Astrocyte of the cerebellum (primary cell): ENCODE measurements at regions not wholly inside any gene's neighbourhood (a gene's known extent, or its start where the extent isn't known, plus 50 kb on each side); places are given as distances from the start of the nearest gene placed in this dataset.
A peak's percentile ranks its signal among the peaks of the same experiment; 100 is the strongest.

Experiments used
- DNase-seq: peaks from one replicate; pipeline ENCODE4 v3.0.0-alpha.2; 2011; ENCODE audit warnings: low read depth
- H3K4me3 ChIP-seq: 2 replicates; pipeline ENCODE4 v1.5.1; 2011; ENCODE audit warnings: mild to moderate bottlenecking, low read depth, low read length, moderate library complexity
- in situ Hi-C: cut with HindIII; loops from 2 replicates; pipeline ENCODE4 v1.10.0; 2017; ENCODE audit warnings: low sequenced_read_pairs
- TF ChIP-seq, protein P1 (sequence below): IDR thresholded peaks from 2 replicates; pipeline ENCODE4 v1.5.1; 2012; ENCODE audit warnings: low read length, low read depth, moderate library complexity, mild to moderate bottlenecking; ENCODE audit errors: missing control alignments

GRCh38 chr17:33777674-33778073, 477.4 kb upstream of the CCL2 start:
- DNase-seq, result no peak
- in situ Hi-C loops, result no loop called here
- TF ChIP-seq, protein P1, sequence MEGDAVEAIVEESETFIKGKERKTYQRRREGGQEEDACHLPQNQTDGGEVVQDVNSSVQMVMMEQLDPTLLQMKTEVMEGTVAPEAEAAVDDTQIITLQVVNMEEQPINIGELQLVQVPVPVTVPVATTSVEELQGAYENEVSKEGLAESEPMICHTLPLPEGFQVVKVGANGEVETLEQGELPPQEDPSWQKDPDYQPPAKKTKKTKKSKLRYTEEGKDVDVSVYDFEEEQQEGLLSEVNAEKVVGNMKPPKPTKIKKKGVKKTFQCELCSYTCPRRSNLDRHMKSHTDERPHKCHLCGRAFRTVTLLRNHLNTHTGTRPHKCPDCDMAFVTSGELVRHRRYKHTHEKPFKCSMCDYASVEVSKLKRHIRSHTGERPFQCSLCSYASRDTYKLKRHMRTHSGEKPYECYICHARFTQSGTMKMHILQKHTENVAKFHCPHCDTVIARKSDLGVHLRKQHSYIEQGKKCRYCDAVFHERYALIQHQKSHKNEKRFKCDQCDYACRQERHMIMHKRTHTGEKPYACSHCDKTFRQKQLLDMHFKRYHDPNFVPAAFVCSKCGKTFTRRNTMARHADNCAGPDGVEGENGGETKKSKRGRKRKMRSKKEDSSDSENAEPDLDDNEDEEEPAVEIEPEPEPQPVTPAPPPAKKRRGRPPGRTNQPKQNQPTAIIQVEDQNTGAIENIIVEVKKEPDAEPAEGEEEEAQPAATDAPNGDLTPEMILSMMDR, result no peak
- no peak overlapping the region for H3K4me3 ChIP-seq

DNA sequence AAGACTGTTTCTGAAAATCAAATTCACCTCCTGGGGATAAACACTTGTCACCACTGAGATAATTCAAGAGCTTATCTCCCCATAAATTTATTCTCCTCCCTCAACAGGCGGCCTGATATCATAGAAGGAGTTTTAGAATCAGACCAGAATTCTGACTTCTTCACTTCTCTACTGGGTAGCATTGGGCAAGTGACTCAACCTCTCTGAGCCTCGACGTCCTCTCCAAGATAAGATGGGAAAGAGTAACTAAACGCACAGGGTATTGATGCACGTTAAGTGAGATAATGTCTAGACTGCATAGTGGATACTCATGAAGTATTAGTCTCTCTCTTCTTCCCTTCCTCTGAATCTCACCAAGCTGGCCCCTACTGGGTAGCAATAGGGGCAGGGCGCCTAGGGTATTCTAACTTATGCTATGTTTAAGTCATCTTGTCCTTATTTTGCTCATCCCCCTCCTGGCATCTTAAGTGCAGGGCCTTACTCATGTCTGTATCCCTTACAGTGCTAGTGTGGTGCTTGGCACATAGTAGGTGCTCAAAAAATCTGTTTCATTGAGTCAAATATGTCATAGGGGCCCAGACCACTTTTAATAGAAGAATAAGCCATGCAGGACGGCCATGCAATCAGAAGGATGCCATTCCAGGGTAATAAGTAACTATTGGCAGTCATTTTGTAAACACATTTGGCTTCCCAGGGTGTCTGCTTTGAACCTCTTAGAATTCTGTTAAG, 476.4 kb upstream of the CCL2 start:
- H3K4me3 ChIP-seq, result no peak overlapping the region
- TF ChIP-seq, protein P1, result no peak
- in situ Hi-C loops, result no loop called here
- DNase-seq, result no peak

DNA sequence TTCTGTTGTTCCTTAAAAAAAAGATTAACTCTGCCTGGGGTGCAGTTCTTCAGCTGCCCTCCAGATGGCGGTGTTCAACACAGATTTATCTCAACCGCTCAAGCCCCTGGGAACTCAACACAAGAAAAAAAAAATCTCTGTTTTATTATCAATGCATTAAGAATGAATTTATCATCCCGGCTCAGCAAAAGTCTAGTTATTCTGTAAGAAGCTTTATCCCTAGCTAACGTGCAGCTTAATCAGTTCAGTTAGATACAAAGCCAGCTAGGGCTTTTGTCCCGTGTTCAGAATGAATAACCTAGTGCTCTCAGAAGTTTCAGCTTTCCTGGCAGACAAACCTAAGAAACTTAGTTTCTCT, 475.9 kb upstream of the CCL2 start:
- in situ Hi-C loops, result no loop called here
- peak; percentile 57 for DNase-seq
- TF ChIP-seq, protein P1, result peak; percentile 96
- H3K4me3 ChIP-seq, result no peak overlapping the region

DNA sequence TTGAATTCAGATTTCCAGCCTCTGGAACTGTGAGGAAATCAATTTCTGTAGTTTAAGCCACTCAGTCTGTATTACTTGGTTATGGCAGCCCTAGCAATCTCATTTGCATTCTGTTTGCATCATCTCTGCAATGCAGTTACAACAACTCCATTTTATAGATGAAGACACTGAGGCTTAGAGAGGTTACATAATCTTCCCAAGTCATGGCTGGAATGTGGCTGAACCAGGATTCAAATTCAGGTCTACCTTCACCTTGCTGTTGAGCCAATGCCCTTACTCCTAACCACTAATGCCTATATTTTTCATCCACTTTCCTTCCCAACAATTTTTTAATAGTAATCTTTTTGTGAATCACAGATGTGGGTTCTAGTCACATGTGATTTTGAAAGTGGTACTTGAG, 469.8 kb upstream of the CCL2 start:
- in situ Hi-C loops, result no loop called here
- H3K4me3 ChIP-seq, result no peak overlapping the region
- DNase-seq, result no peak
- TF ChIP-seq, protein P1, result no peak

GRCh38 chr17:33786478-33786877, 468.6 kb upstream of the CCL2 start:
- DNase-seq, result no peak
- no peak overlapping the region for H3K4me3 ChIP-seq
- in situ Hi-C loops, result no loop called here
- TF ChIP-seq, protein P1, result no peak

DNA sequence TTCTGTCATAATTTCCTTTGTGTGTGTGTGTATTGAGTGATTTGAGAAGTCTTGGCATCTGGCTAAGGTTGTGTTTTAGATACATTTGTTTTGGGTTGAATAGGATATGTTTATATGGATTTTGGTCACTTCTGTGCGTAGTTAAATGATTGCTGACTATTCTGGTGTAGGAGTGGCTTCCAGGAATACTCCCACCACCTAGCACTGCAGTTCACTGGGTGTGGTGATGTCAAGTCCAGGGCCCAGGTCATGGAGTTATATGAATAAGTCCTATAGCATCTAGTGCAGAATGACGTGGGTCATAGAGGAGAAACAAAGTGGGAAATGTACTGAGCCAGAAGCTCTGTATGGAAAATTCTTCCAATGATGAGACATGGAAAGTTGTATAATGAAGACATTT, 465.4 kb upstream of the CCL2 start:
- in situ Hi-C loops, result no loop called here
- TF ChIP-seq, protein P1, result no peak
- no peak overlapping the region for H3K4me3 ChIP-seq
- no peak for DNase-seq

DNA sequence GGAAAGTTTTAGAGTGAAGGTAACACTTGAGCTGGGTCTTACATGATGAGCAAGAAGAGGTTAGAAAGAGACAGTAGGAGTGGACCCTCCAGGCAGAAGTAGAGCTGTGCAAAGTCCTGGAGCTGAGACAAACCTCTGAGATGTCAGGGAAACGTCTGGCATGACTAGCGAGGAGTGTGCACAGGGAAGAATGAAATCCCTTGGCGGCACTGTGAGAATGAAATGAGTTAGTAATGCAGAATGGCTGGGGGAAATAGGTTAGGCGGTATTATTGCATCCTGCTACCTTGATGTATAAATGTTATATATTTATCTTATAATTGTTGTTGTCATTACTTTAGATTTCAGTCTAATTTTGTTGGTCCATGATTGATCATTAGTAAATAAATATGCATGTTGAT, 457.9 kb upstream of the CCL2 start:
- in situ Hi-C loops, result no loop called here
- TF ChIP-seq, protein P1, result no peak
- no peak overlapping the region for H3K4me3 ChIP-seq
- no peak for DNase-seq
